Activated CD4-positive, alpha-beta T cell treated with anti-CD3 and anti-CD28 coated beads for 36 hours (primary cell): ENCODE measurements at regions not wholly inside any gene's neighbourhood (a gene's known extent, or its start where the extent isn't known, plus 50 kb on each side); places are given as distances from the start of the nearest gene placed in this dataset.

Source experiments
- ATAC-seq: fragments of 200-7000 bp; cut with Tn5 transposase; one replicate; pipeline ENCODE4 v1.10.0; 2021; ENCODE audit warnings: mild to moderate bottlenecking, moderate library complexity
- CTCF ChIA-PET: fragments of 350-600 bp; sonication (Branson Sonifier 250); formaldehyde crosslinking; loops from one replicate; lab custom pipeline; 2021; ENCODE audit warnings: antibody characterized with exemption; lab: Charles Lee
- POLR2A ChIA-PET: fragments of 350-600 bp; sonication (Branson Sonifier 250); formaldehyde crosslinking; loops from one replicate; lab custom pipeline; 2021; ENCODE audit warnings: antibody characterized with exemption, inconsistent platforms; lab: Charles Lee
- DNase-seq: peaks from one replicate; pipeline ENCODE4 v3.0.0-alpha.2; 2020
- H3K27ac Mint-ChIP-seq: one replicate; pipeline ENCODE4 v1.8.0; 2021; ENCODE audit warnings: mixed read lengths
- H3K27me3 Mint-ChIP-seq: one replicate; pipeline ENCODE4 v1.8.0; 2021; ENCODE audit warnings: mixed read lengths
- H3K36me3 Mint-ChIP-seq: one replicate; pipeline ENCODE4 v1.8.0; 2021; ENCODE audit warnings: low read depth, mixed read lengths
- H3K4me1 Mint-ChIP-seq: one replicate; pipeline ENCODE4 v1.8.0; 2021; ENCODE audit warnings: mixed read lengths
- H3K4me3 Mint-ChIP-seq: one replicate; pipeline ENCODE4 v1.8.0; 2021; ENCODE audit warnings: mild to moderate bottlenecking, moderate library complexity, mixed read lengths
- H3K9me3 Mint-ChIP-seq: one replicate; pipeline ENCODE4 v1.8.0; 2021; ENCODE audit warnings: low read depth, mixed read lengths
- intact Hi-C, 2 experiments: fragments of 100-400 bp; cut with DNase I in 1 of 2; cut with micrococcal nuclease in 1 of 2; formaldehyde crosslinking; loops; one replicate each; pipeline versions ENCODE4 v1.14.2 to v1.15.1; 2022 to 2024; cut with DNase I, micrococcal nuclease

- Mint-ChIP-seq H3K27ac (no peak overlapping the region), H3K36me3 (no peaks in the 10 kb centered on the region), H3K4me3 (no peak overlapping the region), H3K9me3 (no peaks in the 10 kb centered on the region), H3K4me1 (no peaks in the 10 kb centered on the region), H3K27me3 (peaks cover 3% of the 10 kb centered on the region)
- ChIA-PET CTCF (no interaction called here), POLR2A (no interaction called here)
- ATAC-seq: no peak
- intact Hi-C loops: no loop called here
- no peak for DNase-seq
These were observed 186.0 kb upstream of the PIRT start for GRCh38 chr17:11023639-11024479.

- ChIA-PET POLR2A (no interaction called here), CTCF (no interaction called here)
- no peaks in the 10 kb centered on the region for H3K4me1 Mint-ChIP-seq
- no peaks in the 10 kb centered on the region for H3K36me3 Mint-ChIP-seq
- DNase-seq: no peak
- intact Hi-C loops: loop anchor here in 1 of 2 experiments (10.0 kb wide), 1 partner anchor 62 kb away; no protein-coding TSS in a partner anchor
- H3K4me3 Mint-ChIP-seq: no peak overlapping the region
- no peak for ATAC-seq
- H3K27ac Mint-ChIP-seq: no peak overlapping the region
- H3K27me3 Mint-ChIP-seq: peaks cover 3% of the 10 kb centered on the region
- H3K9me3 Mint-ChIP-seq: peaks cover 2% of the 10 kb centered on the region
These were observed 168.6 kb upstream of the PIRT start for GRCh38 chr17:11006530-11006929.

GRCh38 chr17:11005940-11006339 is 168.1 kb upstream of the PIRT start:
- Mint-ChIP-seq H3K4me3 (no peak overlapping the region), H3K9me3 (peaks cover 2% of the 10 kb centered on the region), H3K36me3 (no peaks in the 10 kb centered on the region), H3K27me3 (peaks cover 4% of the 10 kb centered on the region), H3K4me1 (no peaks in the 10 kb centered on the region), H3K27ac (no peak overlapping the region)
- ATAC-seq (no peak), DNase-seq (no peak)
- CTCF ChIA-PET: no interaction called here
- intact Hi-C loops: loop anchor here in 1 of 2 experiments (10.0 kb wide), 1 partner anchor 61 kb away; no protein-coding TSS in a partner anchor
- POLR2A ChIA-PET: no interaction called here

- intact Hi-C loops: loop anchor here in 1 of 2 experiments (10.0 kb wide), 1 partner anchor 58 kb away; no protein-coding TSS in a partner anchor
- H3K27ac Mint-ChIP-seq: no peak overlapping the region
- ATAC-seq: no peak
- CTCF ChIA-PET: no interaction called here
- no peaks in the 10 kb centered on the region for H3K36me3 Mint-ChIP-seq
- DNase-seq: no peak
- no peaks in the 10 kb centered on the region for H3K4me1 Mint-ChIP-seq
- peaks cover 5% of the 10 kb centered on the region for H3K27me3 Mint-ChIP-seq
- POLR2A ChIA-PET: no interaction called here
- peaks cover 2% of the 10 kb centered on the region for H3K9me3 Mint-ChIP-seq
- H3K4me3 Mint-ChIP-seq: no peak overlapping the region
These were observed 164.5 kb upstream of the PIRT start for GRCh38 chr17:11002417-11002816.

- DNase-seq (no peak), ATAC-seq (no peak)
- H3K27ac Mint-ChIP-seq: no peak overlapping the region
- intact Hi-C loops: loop anchor here in 1 of 2 experiments (10.0 kb wide), 1 partner anchor 57 kb away; no protein-coding TSS in a partner anchor
- H3K9me3 Mint-ChIP-seq: no peaks in the 10 kb centered on the region
- ChIA-PET CTCF (no interaction called here), POLR2A (no interaction called here)
- H3K27me3 Mint-ChIP-seq: peaks cover 11% of the 10 kb centered on the region
- H3K36me3 Mint-ChIP-seq: no peaks in the 10 kb centered on the region
- no peaks in the 10 kb centered on the region for H3K4me1 Mint-ChIP-seq
- H3K4me3 Mint-ChIP-seq: no peak overlapping the region
These were observed 163.8 kb upstream of the PIRT start for GRCh38 chr17:11001651-11002050.

- Mint-ChIP-seq H3K27ac (no peak overlapping the region), H3K36me3 (no peaks in the 10 kb centered on the region), H3K9me3 (no peaks in the 10 kb centered on the region), H3K4me3 (no peak overlapping the region), H3K4me1 (no peaks in the 10 kb centered on the region), H3K27me3 (peaks cover 12% of the 10 kb centered on the region)
- no peak for ATAC-seq
- POLR2A ChIA-PET: no interaction called here
- CTCF ChIA-PET: no interaction called here
- intact Hi-C loops: no loop called here
- DNase-seq: no peak
These were observed 161.6 kb upstream of the PIRT start for GRCh38 chr17:10999484-10999883.

- CTCF ChIA-PET: no interaction called here
- ATAC-seq: no peak
- H3K27ac Mint-ChIP-seq: no peak overlapping the region
These were observed 155.2 kb upstream of the PIRT start for GRCh38 chr17:10993126-10993525.

GRCh38 chr17:10992106-10992880 is 154.4 kb upstream of the PIRT start:
- Mint-ChIP-seq H3K4me1 (no peaks in the 10 kb centered on the region), H3K27me3 (peaks cover 10% of the 10 kb centered on the region), H3K9me3 (no peaks in the 10 kb centered on the region), H3K36me3 (no peaks in the 10 kb centered on the region), H3K4me3 (no peak overlapping the region), H3K27ac (no peak overlapping the region)
- ChIA-PET POLR2A (no interaction called here), CTCF (no interaction called here)
- DNase-seq (no peak), ATAC-seq (no peak)
- intact Hi-C loops: no loop called here

More at GRCh38 chr17:10993126-10993525, 155.2 kb upstream of the PIRT start:
- intact Hi-C loops: loop anchor here in 1 of 2 experiments (1.0 kb wide), 1 partner anchor 8 kb away; no protein-coding TSS in a partner anchor
- Mint-ChIP-seq H3K4me3 (no peak overlapping the region), H3K27me3 (peaks cover 12% of the 10 kb centered on the region), H3K4me1 (no peaks in the 10 kb centered on the region), H3K36me3 (no peaks in the 10 kb centered on the region), H3K9me3 (no peaks in the 10 kb centered on the region)
- DNase-seq: no peak
- POLR2A ChIA-PET: no interaction called here

GRCh38 chr17:10987786-10988185 is 149.9 kb upstream of the PIRT start:
- no peaks in the 10 kb centered on the region for H3K27me3 Mint-ChIP-seq
- CTCF ChIA-PET: no interaction called here
- H3K27ac Mint-ChIP-seq: no peak overlapping the region
- no peaks in the 10 kb centered on the region for H3K9me3 Mint-ChIP-seq
- no peaks in the 10 kb centered on the region for H3K36me3 Mint-ChIP-seq
- H3K4me1 Mint-ChIP-seq: no peaks in the 10 kb centered on the region
- H3K4me3 Mint-ChIP-seq: no peak overlapping the region
- ATAC-seq: no peak
- intact Hi-C loops: no loop called here
- DNase-seq: no peak
- POLR2A ChIA-PET: no interaction called here

- no peak overlapping the region for H3K4me3 Mint-ChIP-seq
- CTCF ChIA-PET: no interaction called here
- ATAC-seq: no peak
- POLR2A ChIA-PET: no interaction called here
- no peaks in the 10 kb centered on the region for H3K36me3 Mint-ChIP-seq
- no peaks in the 10 kb centered on the region for H3K9me3 Mint-ChIP-seq
- DNase-seq: no peak
- intact Hi-C loops: no loop called here
- H3K4me1 Mint-ChIP-seq: no peaks in the 10 kb centered on the region
- no peaks in the 10 kb centered on the region for H3K27me3 Mint-ChIP-seq
- H3K27ac Mint-ChIP-seq: no peak overlapping the region
These were observed 146.3 kb upstream of the PIRT start for GRCh38 chr17:10984220-10984619.

- DNase-seq: no peak
- Mint-ChIP-seq H3K27ac (no peak overlapping the region), H3K9me3 (no peaks in the 10 kb centered on the region), H3K4me1 (no peaks in the 10 kb centered on the region), H3K27me3 (peaks cover 4% of the 10 kb centered on the region), H3K4me3 (no peak overlapping the region), H3K36me3 (no peaks in the 10 kb centered on the region)
- ATAC-seq: no peak
- CTCF ChIA-PET: no interaction called here
- POLR2A ChIA-PET: no interaction called here
- intact Hi-C loops: no loop called here
These were observed 138.5 kb upstream of the PIRT start for GRCh38 chr17:10976401-10976800.

GRCh38 chr17:10968007-10968406 is 130.1 kb upstream of the PIRT start:
- DNase-seq (no peak), ATAC-seq (no peak)
- CTCF ChIA-PET: no interaction called here
- peaks cover 4% of the 10 kb centered on the region for H3K9me3 Mint-ChIP-seq
- intact Hi-C loops: no loop called here
- H3K4me3 Mint-ChIP-seq: no peak overlapping the region
- H3K4me1 Mint-ChIP-seq: no peaks in the 10 kb centered on the region
- H3K27me3 Mint-ChIP-seq: peaks cover 2% of the 10 kb centered on the region
- no peaks in the 10 kb centered on the region for H3K36me3 Mint-ChIP-seq
- no peak overlapping the region for H3K27ac Mint-ChIP-seq
- POLR2A ChIA-PET: no interaction called here
